GM23338 (cell line): ENCODE measurements at regions not wholly inside any gene's neighbourhood (a gene's known extent, or its start where the extent isn't known, plus 50 kb on each side); places are given as distances from the start of the nearest gene placed in this dataset.

Source experiments
- CREB1 ChIP-seq: fragments of 250-450 bp; sonication (Bioruptor Pico); IDR thresholded peaks from 2 replicates; pipeline ENCODE4 v1.5.0; 2020; ENCODE audit warnings: low read depth, mild to moderate bottlenecking, moderate library complexity
- JUNB ChIP-seq: IDR thresholded peaks from one replicate; pipeline ENCODE4 v1.6.1; 2016; ENCODE audit warnings: antibody characterized with exemption; ENCODE audit not compliant: unreplicated experiment
- REST ChIP-seq: IDR thresholded peaks from one replicate; pipeline ENCODE4 v1.6.1; 2018; ENCODE audit warnings: antibody characterized with exemption; ENCODE audit not compliant: unreplicated experiment
- STAT1 ChIP-seq: IDR thresholded peaks from one replicate; pipeline ENCODE4 v1.6.1; 2016; ENCODE audit warnings: antibody characterized with exemption; ENCODE audit not compliant: unreplicated experiment
- ZNF114 ChIP-seq: fragments of 250-450 bp; sonication (Bioruptor Pico); IDR thresholded peaks from 2 replicates; pipeline ENCODE4 v1.5.0; 2020; ENCODE audit warnings: mild to moderate bottlenecking, moderate library complexity
- ZNF462 ChIP-seq: fragments of 250-450 bp; sonication (Bioruptor Pico); IDR thresholded peaks from 2 replicates; pipeline ENCODE4 v1.5.0; 2020; ENCODE audit warnings: mild to moderate bottlenecking, moderate library complexity

- TF ChIP-seq ZNF462 (CRISPR knock-in tag) (no peak), JUNB (no peak), REST (no peak), CREB1 (CRISPR knock-in tag) (no peak), ZNF114 (CRISPR knock-in tag) (no peak), STAT1 (no peak)
Observed at GRCh38 chr2:41540272-41540998, 507.4 kb upstream of the PKDCC start (continued).
